ENCODE measurements at regions not wholly inside any gene's neighbourhood (a gene's known extent, or its start where the extent isn't known, plus 50 kb on each side); places are given as distances from the start of the nearest gene placed in this dataset.

DNA sequence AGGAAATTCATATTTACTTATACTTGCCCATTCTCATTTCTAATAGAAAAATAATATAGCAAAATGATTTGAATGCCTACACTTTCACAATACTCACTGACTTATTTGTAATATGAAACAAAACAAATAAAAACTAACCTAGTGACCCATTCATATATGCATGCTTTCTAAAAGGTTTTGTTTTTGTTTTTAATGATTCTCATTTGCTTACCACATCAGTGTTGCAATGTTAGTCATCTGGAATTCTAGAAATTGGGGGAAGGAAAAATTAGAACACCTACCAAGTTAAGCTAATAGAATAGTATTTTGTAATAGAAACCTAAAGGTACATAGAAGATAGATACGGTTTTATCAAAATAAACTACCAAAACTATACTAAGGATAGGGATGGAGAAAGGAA lies 214.1 kb upstream of the CNTN6 start:
- TF ChIP-seq, protein P1, sequence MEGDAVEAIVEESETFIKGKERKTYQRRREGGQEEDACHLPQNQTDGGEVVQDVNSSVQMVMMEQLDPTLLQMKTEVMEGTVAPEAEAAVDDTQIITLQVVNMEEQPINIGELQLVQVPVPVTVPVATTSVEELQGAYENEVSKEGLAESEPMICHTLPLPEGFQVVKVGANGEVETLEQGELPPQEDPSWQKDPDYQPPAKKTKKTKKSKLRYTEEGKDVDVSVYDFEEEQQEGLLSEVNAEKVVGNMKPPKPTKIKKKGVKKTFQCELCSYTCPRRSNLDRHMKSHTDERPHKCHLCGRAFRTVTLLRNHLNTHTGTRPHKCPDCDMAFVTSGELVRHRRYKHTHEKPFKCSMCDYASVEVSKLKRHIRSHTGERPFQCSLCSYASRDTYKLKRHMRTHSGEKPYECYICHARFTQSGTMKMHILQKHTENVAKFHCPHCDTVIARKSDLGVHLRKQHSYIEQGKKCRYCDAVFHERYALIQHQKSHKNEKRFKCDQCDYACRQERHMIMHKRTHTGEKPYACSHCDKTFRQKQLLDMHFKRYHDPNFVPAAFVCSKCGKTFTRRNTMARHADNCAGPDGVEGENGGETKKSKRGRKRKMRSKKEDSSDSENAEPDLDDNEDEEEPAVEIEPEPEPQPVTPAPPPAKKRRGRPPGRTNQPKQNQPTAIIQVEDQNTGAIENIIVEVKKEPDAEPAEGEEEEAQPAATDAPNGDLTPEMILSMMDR (IDR thresholded peaks at IDR 0.05) = no peak
- TF ChIP-seq POLR2A (IDR thresholded peaks at IDR 0.05) (no peak), POLR2AphosphoS5 (IDR thresholded peaks at IDR 0.05) (no peak), EP300 (IDR thresholded peaks at IDR 0.05) (no peak)

Data from sigmoid colon (tissue), 4 donors.